ENCODE measurements at regions not wholly inside any gene's neighbourhood (a gene's known extent, or its start where the extent isn't known, plus 50 kb on each side); places are given as distances from the start of the nearest gene placed in this dataset.

DNA sequence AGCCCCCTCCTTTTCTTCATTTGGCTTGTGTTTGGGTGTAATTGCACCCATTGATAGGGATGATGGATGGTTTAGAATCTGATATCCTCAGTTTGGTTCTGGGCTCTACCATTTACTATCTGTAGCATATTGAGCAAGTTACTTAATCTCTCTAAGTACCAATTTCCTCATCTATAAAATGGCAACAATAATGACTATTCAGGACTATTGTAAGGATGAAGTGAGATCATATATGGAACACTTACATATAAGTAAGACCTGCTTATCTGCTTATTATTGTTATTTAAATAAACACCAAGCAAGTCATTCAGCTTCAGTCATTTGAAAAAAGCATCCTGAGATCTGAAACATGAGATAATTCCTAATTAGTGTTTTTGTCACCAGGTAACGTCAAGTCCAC lies 127.0 kb downstream of the SEC23IP start:
- Histone ChIP-seq H3K4me3 (ENCODE audit: low read length) (no peak overlapping the region), H3K9me2 (replicated peaks; ENCODE audit: control insufficient read depth, low read length) (no peaks in the 10 kb centered on the region), H3K4me1 (ENCODE audit: control insufficient read depth, low read length) (no peaks in the 10 kb centered on the region), H3K79me2 (ENCODE audit: control insufficient read depth, low read length) (no peaks in the 10 kb centered on the region), H3K4me2 (ENCODE audit: low read length) (no peak overlapping the region), H3K36me3 (ENCODE audit: control insufficient read depth, low read length) (no peaks in the 10 kb centered on the region), H4K20me1 (ENCODE audit: control insufficient read depth, insufficient read depth, low read depth, low read length) (no peaks in the 10 kb centered on the region), H3K27me3 (ENCODE audit: control insufficient read depth, low read length) (no peaks in the 10 kb centered on the region), H3K27ac (ENCODE audit: low read depth, low read length) (no peak overlapping the region), H3F3A (ENCODE audit: control insufficient read depth, insufficient read depth) (no peaks in the 10 kb centered on the region), H3K9me3 (ENCODE audit: control insufficient read depth, insufficient read depth, low read length) (no peaks in the 10 kb centered on the region)
- TF ChIP-seq EZH2phosphoT487 (IDR thresholded peaks at IDR 0.05; ENCODE audit: borderline replicate concordance, low read length), result no peak
- TF ChIP-seq, protein P1, sequence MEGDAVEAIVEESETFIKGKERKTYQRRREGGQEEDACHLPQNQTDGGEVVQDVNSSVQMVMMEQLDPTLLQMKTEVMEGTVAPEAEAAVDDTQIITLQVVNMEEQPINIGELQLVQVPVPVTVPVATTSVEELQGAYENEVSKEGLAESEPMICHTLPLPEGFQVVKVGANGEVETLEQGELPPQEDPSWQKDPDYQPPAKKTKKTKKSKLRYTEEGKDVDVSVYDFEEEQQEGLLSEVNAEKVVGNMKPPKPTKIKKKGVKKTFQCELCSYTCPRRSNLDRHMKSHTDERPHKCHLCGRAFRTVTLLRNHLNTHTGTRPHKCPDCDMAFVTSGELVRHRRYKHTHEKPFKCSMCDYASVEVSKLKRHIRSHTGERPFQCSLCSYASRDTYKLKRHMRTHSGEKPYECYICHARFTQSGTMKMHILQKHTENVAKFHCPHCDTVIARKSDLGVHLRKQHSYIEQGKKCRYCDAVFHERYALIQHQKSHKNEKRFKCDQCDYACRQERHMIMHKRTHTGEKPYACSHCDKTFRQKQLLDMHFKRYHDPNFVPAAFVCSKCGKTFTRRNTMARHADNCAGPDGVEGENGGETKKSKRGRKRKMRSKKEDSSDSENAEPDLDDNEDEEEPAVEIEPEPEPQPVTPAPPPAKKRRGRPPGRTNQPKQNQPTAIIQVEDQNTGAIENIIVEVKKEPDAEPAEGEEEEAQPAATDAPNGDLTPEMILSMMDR (IDR thresholded peaks at IDR 0.05; ENCODE audit: low read depth, low read length, poor library complexity, severe bottlenecking), result no peak

DNA sequence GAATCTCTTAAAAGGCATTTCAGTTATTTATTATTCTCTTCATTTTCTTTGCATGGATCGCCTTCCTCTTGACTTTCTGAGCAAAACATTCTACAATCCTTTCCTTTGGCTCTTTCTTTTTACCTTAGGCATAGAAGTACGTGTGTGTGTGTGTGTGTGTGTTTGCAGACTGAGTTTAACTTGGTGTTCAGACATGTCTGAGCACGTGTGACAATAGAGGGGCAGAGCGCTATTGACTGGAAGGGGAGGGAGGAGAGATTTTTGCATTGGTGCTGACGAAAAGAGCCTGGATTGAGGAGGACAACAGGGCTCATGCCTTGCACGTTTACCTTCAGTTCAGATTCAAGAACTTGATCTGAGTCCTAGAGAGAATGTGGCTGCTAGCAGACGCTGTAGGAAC lies 129.8 kb downstream of the SEC23IP start:
- Histone ChIP-seq H3K4me1 (ENCODE audit: control insufficient read depth, low read length) (no peaks in the 10 kb centered on the region), H3K4me3 (ENCODE audit: low read length) (no peak overlapping the region), H3K9me3 (ENCODE audit: control insufficient read depth, insufficient read depth, low read length) (no peaks in the 10 kb centered on the region), H3K9me2 (replicated peaks; ENCODE audit: control insufficient read depth, low read length) (no peaks in the 10 kb centered on the region), H4K20me1 (ENCODE audit: control insufficient read depth, insufficient read depth, low read depth, low read length) (no peaks in the 10 kb centered on the region), H3K27ac (ENCODE audit: low read depth, low read length) (no peak overlapping the region), H3K79me2 (ENCODE audit: control insufficient read depth, low read length) (no peaks in the 10 kb centered on the region), H3K27me3 (ENCODE audit: control insufficient read depth, low read length) (no peaks in the 10 kb centered on the region), H3F3A (ENCODE audit: control insufficient read depth, insufficient read depth) (no peaks in the 10 kb centered on the region), H3K4me2 (ENCODE audit: low read length) (no peak overlapping the region), H3K36me3 (ENCODE audit: control insufficient read depth, low read length) (no peaks in the 10 kb centered on the region)
- no peak for TF ChIP-seq EZH2phosphoT487 (IDR thresholded peaks at IDR 0.05; ENCODE audit: borderline replicate concordance, low read length)
- TF ChIP-seq, protein P1 (IDR thresholded peaks at IDR 0.05; ENCODE audit: low read depth, low read length, poor library complexity, severe bottlenecking), result no peak

DNA sequence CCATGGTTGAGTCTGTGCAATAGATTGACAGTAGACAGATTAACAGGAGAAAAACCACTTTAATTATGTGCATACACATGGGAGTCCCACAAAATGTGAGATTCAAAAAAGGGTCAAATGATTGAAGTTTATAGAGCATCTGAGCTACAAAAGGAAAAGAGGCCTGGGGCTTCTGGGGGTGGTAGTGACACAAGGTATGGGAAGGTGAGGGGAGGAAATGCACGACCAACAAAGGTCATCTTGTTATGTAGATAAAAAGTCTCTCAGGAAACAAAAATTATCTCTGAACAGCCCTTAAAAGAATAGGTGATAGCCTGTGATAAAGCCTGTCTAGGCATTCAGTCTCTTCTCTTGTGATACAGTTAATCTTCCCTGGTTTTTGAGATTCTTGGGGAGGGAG lies 141.7 kb downstream of the SEC23IP start:
- Histone ChIP-seq H3K27me3 (ENCODE audit: control insufficient read depth, low read length) (0 out of 2 replicates have a peak, but pooled peaks cover 2% of the 10 kb centered on the region), H3K9me3 (ENCODE audit: control insufficient read depth, insufficient read depth, low read length) (no peaks in the 10 kb centered on the region), H3K9me2 (replicated peaks; ENCODE audit: control insufficient read depth, low read length) (no peaks in the 10 kb centered on the region), H3K4me3 (ENCODE audit: low read length) (no peak overlapping the region), H3K4me1 (ENCODE audit: control insufficient read depth, low read length) (no peaks in the 10 kb centered on the region), H3K36me3 (ENCODE audit: control insufficient read depth, low read length) (no peaks in the 10 kb centered on the region), H3K79me2 (ENCODE audit: control insufficient read depth, low read length) (no peaks in the 10 kb centered on the region), H4K20me1 (ENCODE audit: control insufficient read depth, insufficient read depth, low read depth, low read length) (no peaks in the 10 kb centered on the region), H3F3A (ENCODE audit: control insufficient read depth, insufficient read depth) (no peaks in the 10 kb centered on the region), H3K4me2 (ENCODE audit: low read length) (no peak overlapping the region), H3K27ac (ENCODE audit: low read depth, low read length) (no peak overlapping the region)
- no peak for TF ChIP-seq EZH2phosphoT487 (IDR thresholded peaks at IDR 0.05; ENCODE audit: borderline replicate concordance, low read length)
- TF ChIP-seq, protein P1 (IDR thresholded peaks at IDR 0.05; ENCODE audit: low read depth, low read length, poor library complexity, severe bottlenecking), result no peak

DNA sequence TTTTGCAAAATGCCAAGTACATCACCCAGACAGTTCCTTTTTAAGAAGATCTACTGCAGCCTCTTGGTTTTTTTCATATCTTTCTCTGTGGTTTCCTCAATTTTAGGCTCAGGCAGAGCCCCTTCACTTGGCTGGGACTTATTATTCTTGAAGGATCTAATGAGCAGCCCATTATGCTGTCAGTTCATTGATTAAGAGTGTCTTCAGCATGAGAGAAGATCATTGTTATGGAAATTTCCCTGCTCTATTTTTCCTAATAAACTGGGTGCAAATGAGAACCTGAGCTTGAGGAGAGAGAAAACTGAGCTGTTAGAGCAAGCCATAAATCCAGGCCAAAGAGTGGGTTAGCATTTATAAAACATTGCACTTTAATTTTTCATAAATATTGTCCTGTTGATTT lies 146.5 kb downstream of the SEC23IP start:
- H3F3A ChIP-seq (ENCODE audit: control insufficient read depth, insufficient read depth), result no peaks in the 10 kb centered on the region
- no peak overlapping the region for H3K4me3 ChIP-seq (ENCODE audit: low read length)
- no peaks in the 10 kb centered on the region for H3K36me3 ChIP-seq (ENCODE audit: control insufficient read depth, low read length)
- no peak overlapping the region for H3K4me2 ChIP-seq (ENCODE audit: low read length)
- 0 out of 2 replicates have a peak, but pooled peaks cover 2% of the 10 kb centered on the region for H3K27me3 ChIP-seq (ENCODE audit: control insufficient read depth, low read length)
- H3K27ac ChIP-seq (ENCODE audit: low read depth, low read length), result no peak overlapping the region
- H3K9me2 ChIP-seq (replicated peaks; ENCODE audit: control insufficient read depth, low read length), result no peaks in the 10 kb centered on the region
- no peaks in the 10 kb centered on the region for H3K9me3 ChIP-seq (ENCODE audit: control insufficient read depth, insufficient read depth, low read length)
- TF ChIP-seq EZH2phosphoT487 (IDR thresholded peaks at IDR 0.05; ENCODE audit: borderline replicate concordance, low read length), result no peak
- TF ChIP-seq, protein P1 (IDR thresholded peaks at IDR 0.05; ENCODE audit: low read depth, low read length, poor library complexity, severe bottlenecking), result no peak
- no peaks in the 10 kb centered on the region for H4K20me1 ChIP-seq (ENCODE audit: control insufficient read depth, insufficient read depth, low read depth, low read length)
- H3K79me2 ChIP-seq (ENCODE audit: control insufficient read depth, low read length), result no peaks in the 10 kb centered on the region
- H3K4me1 ChIP-seq (ENCODE audit: control insufficient read depth, low read length), result no peaks in the 10 kb centered on the region
